ENCODE measurements at regions not wholly inside any gene's neighbourhood (a gene's known extent, or its start where the extent isn't known, plus 50 kb on each side); places are given as distances from the start of the nearest gene placed in this dataset.

GRCh38 chr1:61616830-61617229 is 108.1 kb downstream of the TM2D1 start:
- TF ChIP-seq EZH2 (IDR thresholded peaks at IDR 0.05; ENCODE audit: low read length, unreplicated experiment): no peak
- TF ChIP-seq CTCF (conservative IDR thresholded peaks at IDR 0.05; ENCODE audit: low read depth, low read length): no peak
- no peak for TF ChIP-seq EZH2phosphoT487 (IDR thresholded peaks at IDR 0.05; ENCODE audit: borderline replicate concordance, low read length)
- no peaks in the 10 kb centered on the region for H3K79me2 ChIP-seq (ENCODE audit: low read length)

GRCh38 chr1:61612602-61613001 is 112.3 kb downstream of the TM2D1 start:
- DNase-seq (no peak), ATAC-seq (no peak)
- no peaks in the 10 kb centered on the region for H3K27me3 ChIP-seq (ENCODE audit: low read length)
- H3K9me3 ChIP-seq (ENCODE audit: low read length): no peaks in the 10 kb centered on the region
- TF ChIP-seq EZH2phosphoT487 (IDR thresholded peaks at IDR 0.05; ENCODE audit: borderline replicate concordance, low read length) (no peak), CTCF (conservative IDR thresholded peaks at IDR 0.05; ENCODE audit: low read depth, low read length) (no peak), EZH2 (IDR thresholded peaks at IDR 0.05; ENCODE audit: low read length, unreplicated experiment) (no peak)
- H3F3A ChIP-seq (ENCODE audit: low read length, unreplicated experiment): no peaks in the 10 kb centered on the region
- no peaks in the 10 kb centered on the region for H3K36me3 ChIP-seq (ENCODE audit: low read depth, low read length)
- no peaks in the 10 kb centered on the region for H3K4me1 ChIP-seq (ENCODE audit: insufficient read depth, low read length)
- no peak overlapping the region for H3K4me3 ChIP-seq (ENCODE audit: low read length)
- no peak overlapping the region for H2AFZ ChIP-seq (ENCODE audit: low read length)
- intact Hi-C loops (cut with micrococcal nuclease): no loop called here
- H3K4me2 ChIP-seq (ENCODE audit: low read length): no peak overlapping the region
- H4K20me1 ChIP-seq (ENCODE audit: low read length): no peaks in the 10 kb centered on the region
- H3K27ac ChIP-seq (ENCODE audit: low read length): no peak overlapping the region
- H3K9me2 ChIP-seq (replicated peaks; ENCODE audit: low read length): no peaks in the 10 kb centered on the region
- POLR2A ChIA-PET (ENCODE audit: unreplicated experiment): no interaction called here
- no TSS peak for BruUV-seq (replicated peaks)
- H3K79me2 ChIP-seq (ENCODE audit: low read length): no peaks in the 10 kb centered on the region
- H3K9ac ChIP-seq (ENCODE audit: low read length): no peak overlapping the region
- CTCF ChIA-PET: no interaction called here

More at GRCh38 chr1:61616830-61617229, 108.1 kb downstream of the TM2D1 start:
- Histone ChIP-seq H3K27ac (ENCODE audit: low read length) (no peak overlapping the region), H4K20me1 (ENCODE audit: low read length) (no peaks in the 10 kb centered on the region), H3K4me1 (ENCODE audit: insufficient read depth, low read length) (no peaks in the 10 kb centered on the region), H3K9ac (ENCODE audit: low read length) (no peak overlapping the region), H3K9me3 (ENCODE audit: low read length) (no peaks in the 10 kb centered on the region), H2AFZ (ENCODE audit: low read length) (no peak overlapping the region), H3K36me3 (ENCODE audit: low read depth, low read length) (no peaks in the 10 kb centered on the region), H3K4me2 (ENCODE audit: low read length) (no peak overlapping the region), H3K4me3 (ENCODE audit: low read length) (no peak overlapping the region), H3K27me3 (ENCODE audit: low read length) (no peaks in the 10 kb centered on the region), H3F3A (ENCODE audit: low read length, unreplicated experiment) (no peaks in the 10 kb centered on the region), H3K9me2 (replicated peaks; ENCODE audit: low read length) (no peaks in the 10 kb centered on the region)
- POLR2A ChIA-PET (ENCODE audit: unreplicated experiment): no interaction called here
- DNase-seq (no peak), ATAC-seq (no peak)
- CTCF ChIA-PET: no interaction called here
- intact Hi-C loops (cut with micrococcal nuclease): no loop called here
- no TSS peak for BruUV-seq (replicated peaks)

- peaks cover 16% of the 10 kb centered on the region for H3K4me1 ChIP-seq (ENCODE audit: insufficient read depth, low read length)
- H3K9ac ChIP-seq (ENCODE audit: low read length): no peak overlapping the region
- no TSS peak for BruUV-seq (replicated peaks)
- H3K4me2 ChIP-seq (ENCODE audit: low read length): no peak overlapping the region
- H4K20me1 ChIP-seq (ENCODE audit: low read length): no peaks in the 10 kb centered on the region
- H2AFZ ChIP-seq (ENCODE audit: low read length): no peak overlapping the region
- H3K9me3 ChIP-seq (ENCODE audit: low read length): no peaks in the 10 kb centered on the region
- no peak for ATAC-seq
- DNase-seq: no peak
- H3F3A ChIP-seq (ENCODE audit: low read length, unreplicated experiment): no peaks in the 10 kb centered on the region
- H3K36me3 ChIP-seq (ENCODE audit: low read depth, low read length): no peaks in the 10 kb centered on the region
- CTCF ChIA-PET: no interaction called here
- no peak overlapping the region for H3K4me3 ChIP-seq (ENCODE audit: low read length)
- POLR2A ChIA-PET (ENCODE audit: unreplicated experiment): no interaction called here
- no peak overlapping the region for H3K27ac ChIP-seq (ENCODE audit: low read length)
- H3K27me3 ChIP-seq (ENCODE audit: low read length): no peaks in the 10 kb centered on the region
- H3K79me2 ChIP-seq (ENCODE audit: low read length): no peaks in the 10 kb centered on the region
- intact Hi-C loops (cut with micrococcal nuclease): loop anchor here (5.0 kb wide), 1 partner anchor 243 kb away; no protein-coding TSS in a partner anchor
- TF ChIP-seq EZH2phosphoT487 (IDR thresholded peaks at IDR 0.05; ENCODE audit: borderline replicate concordance, low read length) (no peak), CTCF (conservative IDR thresholded peaks at IDR 0.05; ENCODE audit: low read depth, low read length) (no peak), EZH2 (IDR thresholded peaks at IDR 0.05; ENCODE audit: low read length, unreplicated experiment) (no peak)
- H3K9me2 ChIP-seq (replicated peaks; ENCODE audit: low read length): no peaks in the 10 kb centered on the region
Observed at GRCh38 chr1:61609040-61609439, 115.9 kb downstream of the TM2D1 start.
